Transverse colon (tissue), 4 donors: ENCODE measurements at regions not wholly inside any gene's neighbourhood (a gene's known extent, or its start where the extent isn't known, plus 50 kb on each side); places are given as distances from the start of the nearest gene placed in this dataset.

ENCODE experiments used
- DNase-seq: peaks from one replicate; pipeline ENCODE4 v3.0.0-alpha.2; 2019
- H3K27ac ChIP-seq, 4 donors: fragments of 200-600 bp; sonication (generic); 2 replicates each; pipeline ENCODE4 v1.5.1; 2016 to 2018; ENCODE audit warnings: inconsistent platforms in 4 of 4
- H3K27me3 ChIP-seq: fragments of 200-600 bp; sonication (generic); 2 replicates; pipeline ENCODE4 v1.5.1; 2017; ENCODE audit warnings: inconsistent platforms
- H3K36me3 ChIP-seq, 4 donors: fragments of 200-600 bp; sonication (generic); 2 replicates each; pipeline ENCODE4 v1.5.1; 2017 to 2019; ENCODE audit warnings: inconsistent platforms in 4 of 4
- H3K4me1 ChIP-seq, 4 donors: fragments of 200-600 bp; sonication (generic); 2 replicates each; pipeline ENCODE4 v1.5.1; 2017 to 2020; ENCODE audit warnings: inconsistent platforms in 4 of 4
- H3K4me3 ChIP-seq, 4 donors: fragments of 200-600 bp; sonication (generic); 1 replicate in 1 of 4; 2 replicates in 3 of 4; pipeline versions ENCODE4 v1.5.1 to v1.6.1; 2017 to 2019; ENCODE audit warnings: inconsistent platforms in 4 of 4
- H3K9me3 ChIP-seq, 2 donors: fragments of 200-600 bp; sonication (generic); 2 replicates each; pipeline ENCODE4 v1.5.1; 2017 to 2019; ENCODE audit warnings: inconsistent platforms in 2 of 2
- EP300 ChIP-seq: sonication (generic); formaldehyde crosslinking; IDR thresholded peaks from one replicate; pipeline ENCODE4 v1.6.1; 2017; ENCODE audit warnings: antibody characterized with exemption, low read depth
- POLR2A ChIP-seq: fragments of 450-650 bp; IDR thresholded peaks from one replicate; pipeline ENCODE4 v1.6.1; 2016; ENCODE audit warnings: antibody characterized with exemption, mild to moderate bottlenecking, moderate library complexity
- POLR2AphosphoS5 ChIP-seq, 3 donors: sonication (generic); formaldehyde crosslinking; IDR thresholded peaks; one replicate each; pipeline ENCODE4 v1.6.1; 2016; ENCODE audit warnings: antibody characterized with exemption in 3 of 3
- WGBS, 2 donors: methylation state at CpG; one replicate each; pipeline ENCODE4 v1.1.5; 2018; ENCODE audit warnings: low coverage in 1 of 2; 5-methylcytosine and 5-hydroxymethylcytosine counted together
- in situ Hi-C, 4 donors: fragments of 200-750 bp; cut with MboI; loops; one replicate each; pipeline versions ENCODE4 v1.15.0 to v1.15.1; 2017; ENCODE audit warnings: low sequenced_read_pairs in 3 of 4, low pct_ligation_motif_present in 1 of 4, low pct_unique_long_range_greater_than_20kb in 1 of 4
- intact Hi-C: fragments of 100-400 bp; cut with DNase I; formaldehyde crosslinking; loops from one replicate; pipeline ENCODE4 v1.15.1; 2023; ENCODE audit warnings: low total_unique reads
- TF ChIP-seq, protein P1 (sequence below), 5 experiments: fragments of 200-600 bp in 3 of 5; fragments of 450-650 bp in 2 of 5; sonication (generic) in 3 of 5; IDR thresholded peaks; 1 replicate in 2 of 5; 2 replicates in 3 of 5; pipeline ENCODE4 v1.5.1; 2016 to 2017; ENCODE audit warnings: antibody characterized with exemption in 5 of 5, inconsistent platforms in 3 of 5, mild to moderate bottlenecking in 2 of 5, moderate library complexity in 1 of 5

- 25 to 56% methylated on average over 3 to 4 of the region's 4 CpGs for WGBS, 2 donors
- intact Hi-C loops: no loop called here
- no peak for DNase-seq
- in situ Hi-C loops: no loop called here
- Histone ChIP-seq H3K9me3 (no peaks in the 10 kb centered on the region), H3K4me3 (no peak overlapping the region), H3K4me1 (no peaks in the 10 kb centered on the region), H3K27ac (no peak overlapping the region), H3K36me3 (no peaks in the 10 kb centered on the region), H3K27me3 (no peaks in the 10 kb centered on the region)
- TF ChIP-seq, protein P1, sequence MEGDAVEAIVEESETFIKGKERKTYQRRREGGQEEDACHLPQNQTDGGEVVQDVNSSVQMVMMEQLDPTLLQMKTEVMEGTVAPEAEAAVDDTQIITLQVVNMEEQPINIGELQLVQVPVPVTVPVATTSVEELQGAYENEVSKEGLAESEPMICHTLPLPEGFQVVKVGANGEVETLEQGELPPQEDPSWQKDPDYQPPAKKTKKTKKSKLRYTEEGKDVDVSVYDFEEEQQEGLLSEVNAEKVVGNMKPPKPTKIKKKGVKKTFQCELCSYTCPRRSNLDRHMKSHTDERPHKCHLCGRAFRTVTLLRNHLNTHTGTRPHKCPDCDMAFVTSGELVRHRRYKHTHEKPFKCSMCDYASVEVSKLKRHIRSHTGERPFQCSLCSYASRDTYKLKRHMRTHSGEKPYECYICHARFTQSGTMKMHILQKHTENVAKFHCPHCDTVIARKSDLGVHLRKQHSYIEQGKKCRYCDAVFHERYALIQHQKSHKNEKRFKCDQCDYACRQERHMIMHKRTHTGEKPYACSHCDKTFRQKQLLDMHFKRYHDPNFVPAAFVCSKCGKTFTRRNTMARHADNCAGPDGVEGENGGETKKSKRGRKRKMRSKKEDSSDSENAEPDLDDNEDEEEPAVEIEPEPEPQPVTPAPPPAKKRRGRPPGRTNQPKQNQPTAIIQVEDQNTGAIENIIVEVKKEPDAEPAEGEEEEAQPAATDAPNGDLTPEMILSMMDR (IDR thresholded peaks at IDR 0.05): no peak
- no peak for TF ChIP-seq EP300
These were observed 137.6 kb upstream of the ESX1 start for GRCh38 chrX:104392350-104392749.

DNA sequence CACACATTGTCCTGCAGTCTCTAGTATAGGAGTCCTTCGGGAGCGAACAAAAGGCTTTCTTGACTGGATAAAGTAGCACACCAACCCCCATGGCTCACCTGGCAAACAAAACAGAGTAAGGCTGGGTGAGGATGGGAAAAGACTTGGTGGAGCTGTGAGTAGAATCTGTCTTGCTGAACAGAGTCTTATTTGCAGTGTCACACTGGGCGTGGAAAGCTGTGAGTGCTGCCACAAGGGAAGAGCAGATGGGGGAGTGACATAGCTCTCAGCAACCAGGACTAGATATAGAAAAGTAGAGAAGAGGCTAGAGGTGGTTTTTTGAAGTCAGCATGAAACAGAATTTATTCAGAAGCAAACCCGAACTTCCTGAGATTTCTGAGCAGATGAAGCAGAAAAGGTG is 137.2 kb upstream of the ESX1 start:
- H3K27me3 ChIP-seq: no peaks in the 10 kb centered on the region
- in situ Hi-C loops: no loop called here
- intact Hi-C loops: no loop called here
- WGBS, 2 donors: 20 to 73% methylated on average over 1 to 4 of the region's 4 CpGs
- TF ChIP-seq, protein P1 (IDR thresholded peaks at IDR 0.05): no peak
- TF ChIP-seq EP300 (no peak), POLR2AphosphoS5 (IDR thresholded peaks at IDR 0.05) (no peak), POLR2A (no peak)
- H3K4me1 ChIP-seq: no peaks in the 10 kb centered on the region
- DNase-seq: no peak
- no peaks in the 10 kb centered on the region for H3K9me3 ChIP-seq
- H3K4me3 ChIP-seq: no peak overlapping the region
- no peak overlapping the region for H3K27ac ChIP-seq
- no peaks in the 10 kb centered on the region for H3K36me3 ChIP-seq

GRCh38 chrX:104376937-104377336 is 122.2 kb upstream of the ESX1 start:
- no peaks in the 10 kb centered on the region for H3K27me3 ChIP-seq
- no peak overlapping the region for H3K4me3 ChIP-seq
- H3K9me3 ChIP-seq: no peaks in the 10 kb centered on the region
- intact Hi-C loops (no loop called here), in situ Hi-C loops (no loop called here)
- no peak for DNase-seq
- no peaks in the 10 kb centered on the region for H3K36me3 ChIP-seq
- H3K27ac ChIP-seq: no peak overlapping the region
- WGBS, 2 donors: 84% methylated on average over 2 of the region's 2 CpGs; no CpG with 5 or more reads in 1 of the 2 donors
- H3K4me1 ChIP-seq: no peaks in the 10 kb centered on the region
- no peak for TF ChIP-seq POLR2AphosphoS5 (IDR thresholded peaks at IDR 0.05)
- TF ChIP-seq EP300: no peak
- TF ChIP-seq, protein P1 (IDR thresholded peaks at IDR 0.05): no peak
- no peak for TF ChIP-seq POLR2A

- in situ Hi-C loops (loop anchor here in 1 of 4 donors (25.0 kb wide), 1 partner anchor 90 kb away; no protein-coding TSS in a partner anchor), intact Hi-C loops (no loop called here)
- Histone ChIP-seq H3K4me3 (no peak overlapping the region), H3K27me3 (no peaks in the 10 kb centered on the region), H3K4me1 (no peaks in the 10 kb centered on the region), H3K36me3 (no peaks in the 10 kb centered on the region), H3K9me3 (no peaks in the 10 kb centered on the region), H3K27ac (no peak overlapping the region)
- 13% methylated on average over 1 of the region's 1 CpG; no CpG with 5 or more reads in 1 of the 2 donors for WGBS, 2 donors
- DNase-seq: no peak
- TF ChIP-seq EP300 (no peak), POLR2A (no peak), POLR2AphosphoS5 (IDR thresholded peaks at IDR 0.05) (no peak)
- TF ChIP-seq, protein P1 (IDR thresholded peaks at IDR 0.05): no peak
These were observed 117.8 kb upstream of the ESX1 start for GRCh38 chrX:104372547-104372946.
